ENCODE measurements at regions not wholly inside any gene's neighbourhood (a gene's known extent, or its start where the extent isn't known, plus 50 kb on each side); places are given as distances from the start of the nearest gene placed in this dataset.

GRCh38 chr3:27643355-27643754 is 78.8 kb downstream of the EOMES start:
- no peak for TF ChIP-seq CTCF (IDR thresholded peaks at IDR 0.05; ENCODE audit: insufficient read depth, low read length, poor library complexity, severe bottlenecking)
- no peak for TF ChIP-seq EZH2phosphoT487 (conservative IDR thresholded peaks at IDR 0.05; ENCODE audit: low read length)

All from SU-DHL-6 (cell line).